GM19035 (cell line): ENCODE measurements at regions not wholly inside any gene's neighbourhood (a gene's known extent, or its start where the extent isn't known, plus 50 kb on each side); places are given as distances from the start of the nearest gene placed in this dataset.
"Not testable (repeated sequence)": the region's sequence is repeated elsewhere in the genome, so short reads cannot be mapped to it uniquely, and the experiment has no call there.

Experiments used
- ATAC-seq: cut with Tn5 transposase; IDR thresholded peaks from one replicate; pipeline ENCODE4 v1.9.1; 2021; ENCODE audit not compliant: unreplicated experiment

- ATAC-seq = no peak
Observed at GRCh38 chr6:97347111-97347510, 64.1 kb upstream of the MMS22L start.

DNA sequence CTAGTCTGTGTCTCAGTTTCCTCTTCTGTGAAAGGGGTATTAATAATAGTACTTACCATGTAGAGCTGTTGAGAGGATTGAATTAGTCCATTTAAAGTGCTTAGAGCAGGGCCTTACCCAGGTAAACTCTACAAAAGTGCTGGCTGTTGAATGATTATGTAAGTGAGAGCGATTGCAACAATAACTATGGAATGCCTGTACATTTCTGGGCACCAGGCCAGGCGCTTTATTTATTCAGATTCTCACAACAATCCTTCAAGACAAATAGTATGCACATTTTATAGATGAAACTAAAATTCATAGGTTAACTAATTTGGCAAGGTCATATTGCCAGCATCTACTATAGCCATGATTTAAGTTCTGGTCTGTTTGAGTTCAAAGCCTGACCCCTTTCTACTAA lies 78.3 kb upstream of the MMS22L start:
- no peak for ATAC-seq

- ATAC-seq = no peak
Observed at GRCh38 chr6:97364327-97364726, 81.3 kb upstream of the MMS22L start.

DNA sequence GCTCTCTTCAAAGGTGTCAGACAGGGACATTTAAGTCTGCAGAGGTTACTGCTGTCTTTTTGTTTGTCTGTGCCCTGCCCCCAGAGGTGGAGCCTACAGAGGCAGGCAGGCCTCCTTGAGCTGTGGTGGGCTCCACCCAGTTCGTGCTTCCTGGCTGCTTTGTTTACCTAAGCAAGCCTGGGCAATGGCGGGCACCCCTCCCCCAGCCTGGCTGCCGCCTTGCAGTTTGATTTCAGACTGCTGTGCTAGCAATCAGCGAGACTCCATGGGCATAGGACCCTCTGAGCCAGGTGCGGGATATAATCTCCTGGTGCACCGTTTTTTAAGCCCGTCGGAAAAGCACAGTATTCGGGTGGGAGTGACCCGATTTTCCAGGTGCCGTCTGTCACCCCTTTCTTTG lies 99.1 kb upstream of the MMS22L start:
- not testable (repeated sequence) for ATAC-seq

GRCh38 chr6:97392735-97393134 lies 109.7 kb upstream of the MMS22L start:
- ATAC-seq = no peak

GRCh38 chr6:97394160-97394748 lies 111.2 kb upstream of the MMS22L start:
- peak; percentile 87 for ATAC-seq

GRCh38 chr6:97396880-97397279 lies 113.9 kb upstream of the MMS22L start:
- ATAC-seq = no peak

DNA sequence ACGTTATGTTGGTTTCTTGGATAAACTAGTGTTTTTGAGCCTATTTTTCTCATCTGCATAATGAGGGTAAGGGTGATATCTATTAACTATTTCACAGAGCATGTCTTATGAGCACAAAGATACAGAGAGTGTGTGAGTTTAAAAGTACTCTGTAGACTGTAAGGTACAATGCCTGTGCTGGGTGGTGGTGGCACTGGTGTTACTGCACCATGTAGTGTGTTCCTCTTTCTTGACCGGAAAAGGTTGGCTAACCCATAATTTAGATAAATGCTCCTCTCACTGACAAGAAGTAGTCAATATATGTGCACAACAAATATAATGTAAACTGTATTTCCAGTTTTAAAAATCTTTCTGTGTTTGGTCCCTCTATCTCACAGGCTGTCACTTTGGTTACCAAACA lies 116.2 kb upstream of the MMS22L start:
- no peak for ATAC-seq

GRCh38 chr6:97401533-97401932 lies 118.5 kb upstream of the MMS22L start:
- ATAC-seq = no peak

GRCh38 chr6:97405818-97406409 lies 122.9 kb upstream of the MMS22L start:
- ATAC-seq = no peak

- no peak for ATAC-seq
Observed at GRCh38 chr6:97406633-97407032, 123.6 kb upstream of the MMS22L start.

DNA sequence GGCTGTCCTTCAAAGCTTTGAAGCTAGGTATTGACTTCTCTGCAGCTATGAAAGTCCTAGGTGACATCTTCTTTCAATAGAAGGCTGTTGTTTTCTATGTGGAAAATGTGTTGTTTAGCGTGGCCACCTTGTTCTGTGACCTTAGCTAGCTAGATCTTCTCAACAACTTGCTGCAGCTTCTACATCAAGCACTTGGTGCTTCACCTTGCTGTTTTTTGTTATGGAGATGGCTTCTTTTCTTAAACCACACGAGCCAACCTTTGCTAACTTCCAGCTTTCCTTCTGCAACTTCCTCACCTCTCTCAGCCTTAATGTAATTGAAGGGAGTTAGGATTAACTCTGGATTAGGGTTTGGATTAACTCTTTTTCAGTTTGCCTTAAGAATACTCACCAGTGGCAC lies 128.6 kb upstream of the MMS22L start:
- no peak for ATAC-seq

GRCh38 chr6:97412511-97412910 lies 129.5 kb upstream of the MMS22L start:
- no peak for ATAC-seq

DNA sequence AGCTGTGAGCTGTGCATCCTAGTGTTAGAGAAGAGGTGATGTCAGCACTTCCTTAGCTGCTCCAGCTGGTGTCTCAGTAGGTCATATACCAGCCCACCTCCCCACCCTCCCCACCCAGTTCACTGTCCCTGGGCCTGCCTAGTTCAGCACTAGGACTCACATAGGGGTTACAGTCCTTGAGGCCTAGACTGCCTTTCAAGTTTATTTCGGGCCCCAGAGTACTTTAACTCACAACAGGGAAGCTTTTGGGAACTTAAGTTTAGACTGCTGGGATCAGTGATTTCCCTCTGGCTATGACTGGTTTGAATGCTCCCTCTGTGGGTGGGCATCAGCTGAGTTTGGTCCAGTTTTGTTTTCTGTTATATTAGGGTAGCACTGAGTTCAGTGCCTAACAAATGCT lies 139.2 kb upstream of the MMS22L start:
- ATAC-seq = no peak

DNA sequence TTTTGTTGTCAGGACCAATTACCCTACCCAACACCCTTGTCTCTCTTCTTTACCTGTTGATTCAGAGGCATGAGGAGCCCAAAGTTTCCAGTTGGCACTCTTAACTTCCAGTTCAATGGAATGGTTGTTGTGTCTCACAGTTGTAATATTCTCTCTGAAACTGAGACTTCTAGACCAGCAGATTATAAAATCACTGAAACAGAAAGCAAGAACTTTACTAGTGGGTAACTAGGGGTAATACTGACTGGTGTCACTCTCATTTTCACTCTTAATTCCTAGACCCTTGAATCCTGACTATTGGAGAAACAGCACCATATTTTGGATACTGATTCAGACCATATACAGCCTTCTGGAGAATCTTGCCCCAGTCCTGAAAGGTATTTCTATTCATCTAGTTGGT lies 140.2 kb upstream of the MMS22L start:
- ATAC-seq = peak; percentile 48

DNA sequence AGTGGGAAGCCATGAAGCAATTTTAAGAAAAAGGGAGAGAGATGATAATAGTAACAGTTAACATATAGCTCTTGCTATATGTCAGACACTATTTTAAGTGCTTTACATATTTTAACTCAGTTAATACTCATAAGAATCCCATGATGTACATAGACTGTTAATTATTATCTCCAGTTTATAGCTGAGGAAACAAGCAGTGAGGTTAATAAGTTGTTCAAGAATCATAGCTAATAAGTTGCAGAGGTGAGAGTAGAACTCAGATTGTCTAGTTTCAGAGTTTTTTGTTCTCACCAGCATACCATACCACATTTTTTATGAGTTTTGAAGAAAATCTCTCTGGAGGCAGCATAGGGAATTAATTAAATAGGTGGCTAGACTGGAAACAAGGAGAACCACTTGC lies 144.6 kb upstream of the MMS22L start:
- ATAC-seq = no peak

DNA sequence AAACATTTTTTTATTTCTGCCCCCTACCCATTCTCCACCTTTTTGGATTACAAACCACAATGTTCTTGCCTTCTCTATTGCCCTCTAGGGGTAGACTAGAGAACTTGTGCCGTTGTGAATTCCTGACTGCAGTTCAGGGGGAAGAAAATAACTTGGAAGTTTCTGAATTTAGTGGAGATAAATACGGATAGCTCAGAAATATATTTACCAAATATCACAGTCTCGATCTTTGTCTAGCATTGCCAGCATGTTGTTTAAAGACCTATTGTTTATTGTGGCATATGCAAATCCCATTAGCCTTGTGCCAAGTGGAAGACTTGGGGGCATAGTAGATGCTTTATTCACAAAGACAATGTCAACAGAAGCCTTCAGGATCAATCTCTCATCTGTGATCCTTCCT lies 154.1 kb upstream of the MMS22L start:
- peak; percentile 64 for ATAC-seq

GRCh38 chr6:97438011-97438671 lies 155.1 kb upstream of the MMS22L start:
- ATAC-seq = peak; percentile 54

DNA sequence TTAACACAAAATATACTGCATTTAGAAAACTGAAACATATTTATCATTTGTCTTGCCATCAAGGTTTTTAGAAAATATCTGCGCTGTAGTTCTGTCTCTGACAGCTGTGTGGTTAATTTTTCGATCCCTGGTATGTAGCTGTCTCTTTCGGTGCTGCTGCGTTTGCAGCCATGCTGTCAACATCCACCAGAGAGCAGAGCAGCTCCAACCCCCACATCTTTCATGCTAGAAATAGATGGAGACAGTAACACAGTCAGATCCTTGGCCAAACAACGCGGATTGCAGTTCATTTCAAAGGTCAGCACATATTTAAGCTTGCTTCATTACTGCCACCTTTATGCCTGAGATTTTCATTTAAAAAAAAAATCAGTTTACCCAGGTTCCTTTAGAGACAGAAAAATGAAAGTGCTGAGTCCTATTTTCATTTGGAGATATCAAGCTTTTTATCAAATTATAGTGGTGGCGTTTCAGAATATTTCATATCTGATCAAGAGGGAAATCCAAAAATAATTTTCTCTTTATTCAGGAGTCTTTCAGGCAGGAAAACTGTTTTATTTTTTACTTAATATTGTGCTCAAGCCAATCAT lies 157.7 kb upstream of the MMS22L start:
- ATAC-seq = peak; percentile 48

DNA sequence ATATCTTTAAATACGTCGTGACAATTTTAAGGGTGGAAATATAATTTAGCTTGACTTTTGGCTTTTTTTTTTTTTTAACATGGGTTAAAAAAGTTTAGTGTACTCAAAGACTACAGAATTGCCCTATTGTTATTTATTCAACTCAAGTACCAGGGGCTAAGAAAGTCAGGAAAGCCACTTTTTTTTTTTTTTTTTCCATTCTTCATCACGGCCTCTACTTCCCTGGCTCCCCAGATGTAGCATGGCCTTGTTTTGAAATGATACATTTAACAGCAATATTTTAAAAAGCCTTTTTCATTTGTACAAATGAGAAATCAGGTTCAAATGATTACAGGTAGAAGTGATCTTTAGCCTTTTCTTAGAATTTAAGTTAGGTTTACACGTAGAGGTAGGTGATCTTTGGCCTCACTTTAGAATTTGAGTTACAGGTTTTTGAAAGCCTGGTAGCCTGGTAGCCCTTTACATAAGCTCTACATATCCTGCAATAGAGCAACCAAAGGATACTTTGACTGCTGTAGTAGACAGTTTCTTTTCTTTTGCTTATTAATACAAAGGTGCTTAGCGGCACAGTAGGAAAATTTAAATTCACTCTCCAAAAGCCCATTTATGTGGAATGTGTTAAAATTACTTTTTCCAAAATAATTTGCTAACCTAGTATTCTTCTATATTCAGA lies 160.5 kb upstream of the MMS22L start:
- no peak for ATAC-seq

- ATAC-seq = no peak
Observed at GRCh38 chr6:97445407-97445806, 162.4 kb upstream of the MMS22L start.
